ENCODE measurements at regions not wholly inside any gene's neighbourhood (a gene's known extent, or its start where the extent isn't known, plus 50 kb on each side); places are given as distances from the start of the nearest gene placed in this dataset.

DNA sequence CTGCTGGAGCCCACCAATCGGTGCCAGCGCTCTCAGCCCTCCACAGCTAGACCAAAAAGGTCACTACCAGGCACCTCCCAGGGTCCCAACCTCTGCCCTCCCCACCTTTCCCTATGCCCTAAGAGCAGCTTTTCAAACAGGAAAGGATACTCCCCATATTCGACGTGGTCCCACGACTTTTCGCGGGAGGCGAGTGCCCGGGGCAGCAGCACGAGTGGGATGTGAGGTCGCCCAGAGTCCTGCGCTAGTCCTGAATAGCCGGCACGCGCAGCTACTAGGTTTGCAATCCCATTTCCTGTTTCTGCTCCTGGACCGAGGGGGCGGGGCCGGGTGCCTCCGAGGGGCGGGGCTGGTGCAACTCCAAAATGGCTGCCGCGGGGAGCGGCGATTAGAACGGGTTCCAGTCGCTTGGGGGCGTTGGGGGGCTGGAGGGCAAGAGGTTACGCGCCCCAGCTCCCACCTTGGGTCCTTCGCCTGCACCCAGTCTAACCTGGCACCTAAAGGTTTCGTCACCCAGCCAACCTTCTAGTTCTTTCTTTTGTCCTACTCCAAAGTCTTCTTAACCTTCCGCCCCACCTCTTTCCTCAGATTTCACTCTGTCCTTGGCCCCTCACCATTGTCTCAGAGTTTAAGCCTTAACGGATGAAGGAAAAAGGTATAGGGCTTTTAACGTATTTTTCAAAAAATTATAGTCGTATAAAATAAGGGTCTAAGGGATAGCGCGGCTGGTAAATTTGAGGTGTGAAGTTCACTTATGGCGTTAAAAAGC, 85.0 kb upstream of the TENT5D start:
- TF ChIP-seq PATZ1 (CRISPR knock-in tag; IDR thresholded peaks at IDR 0.05; ENCODE audit: borderline replicate concordance) = no peak
- TF ChIP-seq ARNTL (CRISPR knock-in tag; IDR thresholded peaks at IDR 0.05; ENCODE audit: borderline replicate concordance, low read depth) = no peak
- TF ChIP-seq TSHZ2 (CRISPR knock-in tag; IDR thresholded peaks at IDR 0.05) = no peak
- TF ChIP-seq OSR1 (CRISPR knock-in tag; IDR thresholded peaks at IDR 0.05) = no peak
- no peak for TF ChIP-seq GLIS3 (CRISPR knock-in tag; IDR thresholded peaks at IDR 0.05)
- TF ChIP-seq ZNF8 (CRISPR knock-in tag; IDR thresholded peaks at IDR 0.05) = no peak
- TF ChIP-seq ZFP3 (CRISPR knock-in tag; IDR thresholded peaks at IDR 0.05) = no peak
